ENCODE measurements at regions not wholly inside any gene's neighbourhood (a gene's known extent, or its start where the extent isn't known, plus 50 kb on each side); places are given as distances from the start of the nearest gene placed in this dataset.

GRCh38 chr12:75868501-75868900 lies 163.1 kb downstream of the PHLDA1 start:
- no peak for TF ChIP-seq CTCF (conservative IDR thresholded peaks at IDR 0.05; ENCODE audit: low read depth, low read length)
- TF ChIP-seq EZH2 (IDR thresholded peaks at IDR 0.05; ENCODE audit: low read length, unreplicated experiment), result no peak
- no peak for TF ChIP-seq EZH2phosphoT487 (IDR thresholded peaks at IDR 0.05; ENCODE audit: borderline replicate concordance, low read length)

Measured in PC-3 (cell line).